Brain microvascular endothelial cell (primary cell): ENCODE measurements at regions not wholly inside any gene's neighbourhood (a gene's known extent, or its start where the extent isn't known, plus 50 kb on each side); places are given as distances from the start of the nearest gene placed in this dataset.
"Not testable (repeated sequence)": the region's sequence is repeated elsewhere in the genome, so short reads cannot be mapped to it uniquely, and the experiment has no call there.

Experiments used
- DNase-seq: peaks from one replicate; pipeline ENCODE4 v3.0.0-alpha.2; 2020
- H3K27ac ChIP-seq: fragments of 250-450 bp; sonication (Bioruptor Pico); 2 replicates; pipeline ENCODE4 v1.5.1; 2020; ENCODE audit warnings: mild to moderate bottlenecking, moderate library complexity
- H3K27me3 ChIP-seq: fragments of 250-450 bp; sonication (Bioruptor Pico); replicated peaks from 2 replicates; pipeline ENCODE4 v1.5.1; 2020; ENCODE audit warnings: mild to moderate bottlenecking
- H3K36me3 ChIP-seq: fragments of 250-450 bp; sonication (Bioruptor Pico); replicated peaks from 2 replicates; pipeline ENCODE4 v1.5.1; 2020; ENCODE audit warnings: mild to moderate bottlenecking
- H3K4me3 ChIP-seq: 2 replicates; pipeline ENCODE4 v1.5.1; 2011; ENCODE audit warnings: low read depth, mild to moderate bottlenecking, control low read depth, low read length, moderate library complexity
- CTCF ChIP-seq: IDR thresholded peaks from 2 replicates; pipeline ENCODE4 v1.5.1; 2011; ENCODE audit warnings: low read depth, mild to moderate bottlenecking, moderate library complexity, low read length, control low read depth, inconsistent platforms; ENCODE audit errors: missing control alignments
- in situ Hi-C: cut with HindIII; loops from 2 replicates; pipeline ENCODE4 v1.10.0; 2017; ENCODE audit warnings: low sequenced_read_pairs, low pct_ligation_motif_present

- H3K4me3 ChIP-seq = no peak overlapping the region
- no peak for TF ChIP-seq CTCF
- no peaks in the 10 kb centered on the region for H3K27me3 ChIP-seq
- no peak overlapping the region for H3K27ac ChIP-seq
- in situ Hi-C loops = no loop called here
- no peak for DNase-seq
- H3K36me3 ChIP-seq = no peaks in the 10 kb centered on the region
These were observed 53.3 kb upstream of the NOTCH1 start for GRCh38 chr9:136599074-136599531.

GRCh38 chr9:136598390-136599073 lies 52.7 kb upstream of the NOTCH1 start:
- H3K4me3 ChIP-seq, H3K27ac ChIP-seq, in situ Hi-C loops, H3K36me3 ChIP-seq, DNase-seq, H3K27me3 ChIP-seq: not testable (repeated sequence)

GRCh38 chr9:136597965-136598364 lies 52.1 kb upstream of the NOTCH1 start:
- no peak overlapping the region for H3K4me3 ChIP-seq
- no peaks in the 10 kb centered on the region for H3K36me3 ChIP-seq
- TF ChIP-seq CTCF = peak; percentile 36
- no peak for DNase-seq
- no peaks in the 10 kb centered on the region for H3K27me3 ChIP-seq
- in situ Hi-C loops = no loop called here
- no peak overlapping the region for H3K27ac ChIP-seq

GRCh38 chr9:136597141-136597885 lies 51.5 kb upstream of the NOTCH1 start:
- no peak for DNase-seq
- H3K4me3 ChIP-seq = no peak overlapping the region
- H3K27me3 ChIP-seq = no peaks in the 10 kb centered on the region
- no peaks in the 10 kb centered on the region for H3K36me3 ChIP-seq
- no peak overlapping the region for H3K27ac ChIP-seq
- TF ChIP-seq CTCF = no peak
- in situ Hi-C loops = no loop called here

- in situ Hi-C loops = no loop called here
- no peak overlapping the region for H3K27ac ChIP-seq
- no peaks in the 10 kb centered on the region for H3K27me3 ChIP-seq
- no peak overlapping the region for H3K4me3 ChIP-seq
- H3K36me3 ChIP-seq = no peaks in the 10 kb centered on the region
- no peak for TF ChIP-seq CTCF
- DNase-seq = no peak
These were observed 50.8 kb upstream of the NOTCH1 start for GRCh38 chr9:136596630-136597031.

- Histone ChIP-seq H3K4me3 (no peak overlapping the region), H3K27me3 (no peaks in the 10 kb centered on the region), H3K36me3 (no peaks in the 10 kb centered on the region), H3K27ac (no peak overlapping the region)
- TF ChIP-seq CTCF = no peak
- DNase-seq = no peak
- in situ Hi-C loops = no loop called here
These were observed 50.4 kb upstream of the NOTCH1 start for GRCh38 chr9:136596217-136596616.
